ENCODE measurements at regions not wholly inside any gene's neighbourhood (a gene's known extent, or its start where the extent isn't known, plus 50 kb on each side); places are given as distances from the start of the nearest gene placed in this dataset.

- in situ Hi-C loops (cut with MboI; ENCODE audit: low sequenced_read_pairs): loop anchor here (5.0 to 25.0 kb wide), 3 partner anchors 115 to 585 kb away; no protein-coding TSS in a partner anchor
Measured at GRCh38 chr20:4602297-4602631, 84.0 kb upstream of the PRNP start.

GRCh38 chr20:4601630-4602296 lies 84.5 kb upstream of the PRNP start:
- in situ Hi-C loops (cut with MboI; ENCODE audit: low sequenced_read_pairs): loop anchor here (5.0 to 25.0 kb wide), 3 partner anchors 116 to 586 kb away; no protein-coding TSS in a partner anchor

- in situ Hi-C loops (cut with MboI; ENCODE audit: low sequenced_read_pairs): loop anchor here (5.0 to 25.0 kb wide), 3 partner anchors 117 to 587 kb away; no protein-coding TSS in a partner anchor
Measured at GRCh38 chr20:4600308-4601014, 85.8 kb upstream of the PRNP start.

GRCh38 chr20:4597215-4597614 lies 89.0 kb upstream of the PRNP start:
- in situ Hi-C loops (cut with MboI; ENCODE audit: low sequenced_read_pairs): loop anchor here (10.0 to 25.0 kb wide), 2 partner anchors 482 to 910 kb away; partner anchors contain the start of gene ADAM33

GRCh38 chr20:4593149-4593525 lies 93.1 kb upstream of the PRNP start:
- in situ Hi-C loops (cut with MboI; ENCODE audit: low sequenced_read_pairs): loop anchor here (10.0 to 25.0 kb wide), 2 partner anchors 478 to 906 kb away; partner anchors contain the start of gene ADAM33

- in situ Hi-C loops (cut with MboI; ENCODE audit: low sequenced_read_pairs): loop anchor here (10.0 to 25.0 kb wide), 2 partner anchors 478 to 905 kb away; partner anchors contain the start of gene ADAM33
Measured at GRCh38 chr20:4592316-4593148, 93.7 kb upstream of the PRNP start.

GRCh38 chr20:4591975-4592315 lies 94.3 kb upstream of the PRNP start:
- in situ Hi-C loops (cut with MboI; ENCODE audit: low sequenced_read_pairs): loop anchor here (10.0 to 25.0 kb wide), 2 partner anchors 477 to 905 kb away; partner anchors contain the start of gene ADAM33

GRCh38 chr20:4585758-4586157 lies 100.5 kb upstream of the PRNP start:
- in situ Hi-C loops (cut with MboI; ENCODE audit: low sequenced_read_pairs): loop anchor here (25.0 kb wide), 1 partner anchor 898 kb away; the partner anchor contains the start of gene ADAM33

- in situ Hi-C loops (cut with MboI; ENCODE audit: low sequenced_read_pairs): loop anchor here (25.0 kb wide), 1 partner anchor 898 kb away; the partner anchor contains the start of gene ADAM33
Measured at GRCh38 chr20:4585104-4585753, 101.0 kb upstream of the PRNP start.

- in situ Hi-C loops (cut with MboI; ENCODE audit: low sequenced_read_pairs): loop anchor here (25.0 kb wide), 1 partner anchor 897 kb away; the partner anchor contains the start of gene ADAM33
Measured at GRCh38 chr20:4584510-4584909, 101.7 kb upstream of the PRNP start.

GRCh38 chr20:4581838-4582237 lies 104.4 kb upstream of the PRNP start:
- in situ Hi-C loops (cut with MboI; ENCODE audit: low sequenced_read_pairs): loop anchor here (25.0 kb wide), 1 partner anchor 895 kb away; the partner anchor contains the start of gene ADAM33

GRCh38 chr20:4578375-4578774 lies 107.9 kb upstream of the PRNP start:
- in situ Hi-C loops (cut with MboI; ENCODE audit: low sequenced_read_pairs): loop anchor here (25.0 kb wide), 1 partner anchor 891 kb away; the partner anchor contains the start of gene ADAM33

- in situ Hi-C loops (cut with MboI; ENCODE audit: low sequenced_read_pairs): no loop called here
Measured at GRCh38 chr20:4574356-4574690, 111.9 kb upstream of the PRNP start.

- in situ Hi-C loops (cut with MboI; ENCODE audit: low sequenced_read_pairs): no loop called here
Measured at GRCh38 chr20:4573564-4574355, 112.5 kb upstream of the PRNP start.

- in situ Hi-C loops (cut with MboI; ENCODE audit: low sequenced_read_pairs): no loop called here
Measured at GRCh38 chr20:4571759-4572531, 114.3 kb upstream of the PRNP start.

GRCh38 chr20:4569865-4570264 lies 116.4 kb upstream of the PRNP start:
- in situ Hi-C loops (cut with MboI; ENCODE audit: low sequenced_read_pairs): no loop called here

- in situ Hi-C loops (cut with MboI; ENCODE audit: low sequenced_read_pairs): no loop called here
Measured at GRCh38 chr20:4569092-4569491, 117.2 kb upstream of the PRNP start.

GRCh38 chr20:4568361-4568959 lies 117.8 kb upstream of the PRNP start:
- in situ Hi-C loops (cut with MboI; ENCODE audit: low sequenced_read_pairs): no loop called here
